ENCODE measurements at regions not wholly inside any gene's neighbourhood (a gene's known extent, or its start where the extent isn't known, plus 50 kb on each side); places are given as distances from the start of the nearest gene placed in this dataset.
"Not testable (repeated sequence)": the region's sequence is repeated elsewhere in the genome, so short reads cannot be mapped to it uniquely, and the experiment has no call there.

DNA sequence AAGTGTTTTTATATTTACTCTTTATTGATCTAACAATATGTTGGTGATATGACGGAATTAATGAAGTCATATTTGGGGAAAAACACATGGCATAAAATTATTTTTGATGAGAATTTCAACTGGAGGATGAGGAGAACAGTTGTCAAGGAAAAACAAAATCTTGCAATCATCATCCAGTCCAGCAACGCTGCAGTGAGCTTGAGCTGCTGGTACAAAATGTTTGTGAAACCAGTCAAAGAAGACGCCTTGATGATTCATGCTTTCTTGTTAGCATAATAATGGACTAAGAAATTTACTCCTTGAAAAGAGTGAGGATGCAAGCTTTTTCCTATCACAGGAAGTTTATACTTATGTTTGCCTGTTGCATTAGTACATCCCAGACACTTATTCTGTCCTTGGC, 64.1 kb upstream of the RUBCNL start:
- TF ChIP-seq, protein P1, sequence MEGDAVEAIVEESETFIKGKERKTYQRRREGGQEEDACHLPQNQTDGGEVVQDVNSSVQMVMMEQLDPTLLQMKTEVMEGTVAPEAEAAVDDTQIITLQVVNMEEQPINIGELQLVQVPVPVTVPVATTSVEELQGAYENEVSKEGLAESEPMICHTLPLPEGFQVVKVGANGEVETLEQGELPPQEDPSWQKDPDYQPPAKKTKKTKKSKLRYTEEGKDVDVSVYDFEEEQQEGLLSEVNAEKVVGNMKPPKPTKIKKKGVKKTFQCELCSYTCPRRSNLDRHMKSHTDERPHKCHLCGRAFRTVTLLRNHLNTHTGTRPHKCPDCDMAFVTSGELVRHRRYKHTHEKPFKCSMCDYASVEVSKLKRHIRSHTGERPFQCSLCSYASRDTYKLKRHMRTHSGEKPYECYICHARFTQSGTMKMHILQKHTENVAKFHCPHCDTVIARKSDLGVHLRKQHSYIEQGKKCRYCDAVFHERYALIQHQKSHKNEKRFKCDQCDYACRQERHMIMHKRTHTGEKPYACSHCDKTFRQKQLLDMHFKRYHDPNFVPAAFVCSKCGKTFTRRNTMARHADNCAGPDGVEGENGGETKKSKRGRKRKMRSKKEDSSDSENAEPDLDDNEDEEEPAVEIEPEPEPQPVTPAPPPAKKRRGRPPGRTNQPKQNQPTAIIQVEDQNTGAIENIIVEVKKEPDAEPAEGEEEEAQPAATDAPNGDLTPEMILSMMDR (IDR thresholded peaks at IDR 0.05; ENCODE audit: borderline replicate concordance, extremely low read depth, low read length, poor library complexity, severe bottlenecking): not testable (repeated sequence)
- not testable (repeated sequence) for TF ChIP-seq EZH2 (IDR thresholded peaks at IDR 0.05; ENCODE audit: borderline replicate concordance, low read depth, low read length, severe bottlenecking)

Measured in DND-41 (cell line).